ENCODE measurements at regions not wholly inside any gene's neighbourhood (a gene's known extent, or its start where the extent isn't known, plus 50 kb on each side); places are given as distances from the start of the nearest gene placed in this dataset.
"Not testable (repeated sequence)": the region's sequence is repeated elsewhere in the genome, so short reads cannot be mapped to it uniquely, and the experiment has no call there.

DNA sequence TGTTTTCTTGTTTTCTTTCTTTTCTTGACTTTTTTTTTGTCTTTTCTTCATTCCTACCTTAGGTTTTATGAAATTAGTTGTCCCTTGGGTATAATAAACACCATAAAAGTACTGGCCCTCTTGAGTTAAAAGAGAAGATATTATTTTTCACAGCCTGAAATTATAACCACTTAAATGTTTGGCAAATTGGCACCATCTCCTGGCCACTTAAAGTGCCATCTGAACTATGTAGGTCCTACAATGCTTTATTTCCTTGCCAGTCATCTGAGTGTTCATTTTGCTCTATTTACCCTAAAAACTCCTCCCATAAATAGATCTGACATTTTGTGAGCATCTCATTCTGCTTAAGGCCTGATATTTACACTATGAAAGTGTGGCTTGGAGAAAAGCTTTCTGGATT lies 98.9 kb upstream of the PRKCQ start:
- TF ChIP-seq, protein P1, sequence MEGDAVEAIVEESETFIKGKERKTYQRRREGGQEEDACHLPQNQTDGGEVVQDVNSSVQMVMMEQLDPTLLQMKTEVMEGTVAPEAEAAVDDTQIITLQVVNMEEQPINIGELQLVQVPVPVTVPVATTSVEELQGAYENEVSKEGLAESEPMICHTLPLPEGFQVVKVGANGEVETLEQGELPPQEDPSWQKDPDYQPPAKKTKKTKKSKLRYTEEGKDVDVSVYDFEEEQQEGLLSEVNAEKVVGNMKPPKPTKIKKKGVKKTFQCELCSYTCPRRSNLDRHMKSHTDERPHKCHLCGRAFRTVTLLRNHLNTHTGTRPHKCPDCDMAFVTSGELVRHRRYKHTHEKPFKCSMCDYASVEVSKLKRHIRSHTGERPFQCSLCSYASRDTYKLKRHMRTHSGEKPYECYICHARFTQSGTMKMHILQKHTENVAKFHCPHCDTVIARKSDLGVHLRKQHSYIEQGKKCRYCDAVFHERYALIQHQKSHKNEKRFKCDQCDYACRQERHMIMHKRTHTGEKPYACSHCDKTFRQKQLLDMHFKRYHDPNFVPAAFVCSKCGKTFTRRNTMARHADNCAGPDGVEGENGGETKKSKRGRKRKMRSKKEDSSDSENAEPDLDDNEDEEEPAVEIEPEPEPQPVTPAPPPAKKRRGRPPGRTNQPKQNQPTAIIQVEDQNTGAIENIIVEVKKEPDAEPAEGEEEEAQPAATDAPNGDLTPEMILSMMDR (IDR thresholded peaks at IDR 0.05; ENCODE audit: insufficient read depth in 1 of 2, low read depth in 1 of 2, low read length in 1 of 2, severe bottlenecking in 1 of 2, unreplicated experiment in 1 of 2): no peak
- no TSS peak for BruUV-seq (replicated peaks)
- Mint-ChIP-seq H3K4me3 (ENCODE audit: unreplicated experiment) (no peak overlapping the region), H3K27ac (ENCODE audit: unreplicated experiment) (no peak overlapping the region), H3K27me3 (ENCODE audit: insufficient read depth, unreplicated experiment) (peaks cover 37% of the 10 kb centered on the region), H3K9me3 (ENCODE audit: unreplicated experiment) (no peaks in the 10 kb centered on the region), H3K36me3 (ENCODE audit: insufficient read depth, unreplicated experiment) (no peaks in the 10 kb centered on the region), H3K4me1 (ENCODE audit: low read depth, unreplicated experiment) (no peaks in the 10 kb centered on the region)
- H3K4me3 ChIP-seq (ENCODE audit: low read depth, low read length): no peak overlapping the region
- no peaks in the 10 kb centered on the region for H3K4me1 ChIP-seq
- H3K9me3 ChIP-seq: no peaks in the 10 kb centered on the region
- CTCF ChIA-PET: no interaction called here
- no peaks in the 10 kb centered on the region for H3K36me3 ChIP-seq (ENCODE audit: control insufficient read depth, insufficient read depth, low read length)
- POLR2A ChIA-PET: no interaction called here
- intact Hi-C loops (cut with micrococcal nuclease; ENCODE audit: unreplicated experiment): loop anchor here (1.0 to 5.0 kb wide), 3 partner anchors 99 to 477 kb away; partner anchors contain the start of genes PFKFB3 and PRKCQ
- DNase-seq: no peak
- no peaks in the 10 kb centered on the region; the same call in 1 of the 2 replicates for H3K27me3 ChIP-seq (replicated peaks; ENCODE audit: control insufficient read depth, insufficient read depth, low read length)

DNA sequence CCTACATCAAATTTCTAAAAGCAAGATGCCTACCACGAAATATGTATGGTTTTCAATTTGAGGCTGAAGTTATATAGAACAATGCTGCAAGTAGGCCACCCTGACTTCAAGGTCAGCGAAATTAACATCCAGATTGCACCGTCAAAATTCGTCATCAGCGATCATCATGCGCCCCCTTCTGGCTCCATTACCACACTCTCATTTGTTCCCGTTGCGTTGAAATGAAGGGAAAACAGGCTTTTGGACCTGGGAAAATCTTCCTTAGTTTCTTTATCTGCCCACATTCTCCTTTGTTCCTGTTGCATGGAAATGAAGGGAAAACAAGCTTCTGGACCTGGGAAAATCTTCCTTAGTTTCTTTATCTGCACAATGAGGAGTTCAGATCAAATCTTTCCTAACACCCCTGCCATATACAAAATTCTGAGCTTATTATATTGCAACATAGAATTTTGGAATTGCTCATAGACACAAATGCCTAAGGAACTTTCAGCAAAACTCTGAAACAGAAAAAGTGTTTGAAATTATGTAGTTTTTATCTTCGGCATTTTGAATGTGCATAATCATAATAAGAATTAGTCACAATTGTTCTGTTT lies 98.2 kb upstream of the PRKCQ start:
- H3K36me3 ChIP-seq (ENCODE audit: control insufficient read depth, insufficient read depth, low read length): no peaks in the 10 kb centered on the region
- ChIA-PET POLR2A (no interaction called here), CTCF (no interaction called here)
- Mint-ChIP-seq H3K4me3 (ENCODE audit: unreplicated experiment) (no peak overlapping the region), H3K36me3 (ENCODE audit: insufficient read depth, unreplicated experiment) (no peaks in the 10 kb centered on the region), H3K9me3 (ENCODE audit: unreplicated experiment) (no peaks in the 10 kb centered on the region), H3K4me1 (ENCODE audit: low read depth, unreplicated experiment) (no peaks in the 10 kb centered on the region), H3K27ac (ENCODE audit: unreplicated experiment) (no peak overlapping the region), H3K27me3 (ENCODE audit: insufficient read depth, unreplicated experiment) (peaks cover 31% of the 10 kb centered on the region)
- H3K4me1 ChIP-seq: no peaks in the 10 kb centered on the region
- intact Hi-C loops (cut with micrococcal nuclease; ENCODE audit: unreplicated experiment): loop anchor here (1.0 to 5.0 kb wide), 3 partner anchors 98 to 476 kb away; partner anchors contain the start of genes PFKFB3 and PRKCQ
- BruUV-seq (replicated peaks): no TSS peak
- peak; percentile 53 to 66 for DNase-seq
- no peaks in the 10 kb centered on the region for H3K27me3 ChIP-seq (replicated peaks; ENCODE audit: control insufficient read depth, insufficient read depth, low read length)
- no peaks in the 10 kb centered on the region for H3K9me3 ChIP-seq
- TF ChIP-seq, protein P1 (IDR thresholded peaks at IDR 0.05; ENCODE audit: insufficient read depth in 1 of 2, low read depth in 1 of 2, low read length in 1 of 2, severe bottlenecking in 1 of 2, unreplicated experiment in 1 of 2): peak; percentile 89 to 91
- no peak overlapping the region for H3K4me3 ChIP-seq (ENCODE audit: low read depth, low read length)

DNA sequence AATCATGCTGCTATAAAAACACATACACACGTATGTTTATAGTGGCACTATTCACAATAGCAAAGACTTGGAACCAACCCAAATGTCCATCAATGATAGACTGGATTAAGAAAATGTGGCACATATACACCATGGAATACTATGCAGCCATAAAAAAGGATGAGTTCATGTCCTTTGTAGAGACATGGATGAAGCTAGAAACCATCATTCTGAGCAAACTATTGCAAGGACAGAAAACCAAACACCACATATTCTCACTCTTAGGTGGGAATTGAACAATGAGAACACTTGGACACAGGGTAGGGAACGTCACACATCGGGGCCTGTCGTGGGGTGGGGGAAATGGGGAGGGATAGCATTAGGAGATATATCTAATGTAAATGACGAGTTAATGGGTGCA lies 97.1 kb upstream of the PRKCQ start:
- CTCF ChIA-PET; DNase-seq; H3K9me3 Mint-ChIP-seq (ENCODE audit: unreplicated experiment); H3K9me3 ChIP-seq; H3K27ac Mint-ChIP-seq (ENCODE audit: unreplicated experiment); H3K36me3 Mint-ChIP-seq (ENCODE audit: insufficient read depth, unreplicated experiment); H3K36me3 ChIP-seq (ENCODE audit: control insufficient read depth, insufficient read depth, low read length); H3K27me3 ChIP-seq (replicated peaks; ENCODE audit: control insufficient read depth, insufficient read depth, low read length); H3K4me3 ChIP-seq (ENCODE audit: low read depth, low read length); H3K4me1 Mint-ChIP-seq (ENCODE audit: low read depth, unreplicated experiment); POLR2A ChIA-PET; H3K4me3 Mint-ChIP-seq (ENCODE audit: unreplicated experiment); BruUV-seq (replicated peaks); H3K4me1 ChIP-seq: not testable (repeated sequence)
- H3K27me3 Mint-ChIP-seq (ENCODE audit: insufficient read depth, unreplicated experiment): peaks cover 32% of the 10 kb centered on the region
- intact Hi-C loops (cut with micrococcal nuclease; ENCODE audit: unreplicated experiment): loop anchor here (5.0 kb wide), 1 partner anchor 475 kb away; the partner anchor contains the start of gene PFKFB3
